Fibroblast of skin of scalp (primary cell): ENCODE measurements at regions not wholly inside any gene's neighbourhood (a gene's known extent, or its start where the extent isn't known, plus 50 kb on each side); places are given as distances from the start of the nearest gene placed in this dataset.
"Not testable (repeated sequence)": the region's sequence is repeated elsewhere in the genome, so short reads cannot be mapped to it uniquely, and the experiment has no call there.

Source experiments
- DNase-seq: peaks from one replicate; pipeline ENCODE4 v3.0.0-alpha.2; 2013

GRCh38 chr2:51263101-51263500 is 231.2 kb upstream of the NRXN1 start:
- DNase-seq: not testable (repeated sequence)

- no peak for DNase-seq
These were observed 226.4 kb upstream of the NRXN1 start for GRCh38 chr2:51258301-51258700.

GRCh38 chr2:51256736-51257135 is 224.8 kb upstream of the NRXN1 start:
- no peak for DNase-seq

GRCh38 chr2:51251356-51251755 is 219.4 kb upstream of the NRXN1 start:
- no peak for DNase-seq

GRCh38 chr2:51247252-51247805 is 215.4 kb upstream of the NRXN1 start:
- DNase-seq: no peak

- no peak for DNase-seq
These were observed 212.1 kb upstream of the NRXN1 start for GRCh38 chr2:51243892-51244535.

GRCh38 chr2:51237626-51238271 is 205.8 kb upstream of the NRXN1 start:
- no peak for DNase-seq

GRCh38 chr2:51232027-51232426 is 200.1 kb upstream of the NRXN1 start:
- DNase-seq: no peak

GRCh38 chr2:51231071-51231470 is 199.1 kb upstream of the NRXN1 start:
- DNase-seq: no peak

- DNase-seq: no peak
These were observed 193.4 kb upstream of the NRXN1 start for GRCh38 chr2:51225377-51225776.

- DNase-seq: no peak
These were observed 192.9 kb upstream of the NRXN1 start for GRCh38 chr2:51224790-51225189.

- no peak for DNase-seq
These were observed 190.2 kb upstream of the NRXN1 start for GRCh38 chr2:51222106-51222505.

GRCh38 chr2:51220606-51221005 is 188.7 kb upstream of the NRXN1 start:
- peak; percentile 9 for DNase-seq

GRCh38 chr2:51220080-51220479 is 188.1 kb upstream of the NRXN1 start:
- DNase-seq: no peak

GRCh38 chr2:51219468-51219867 is 187.5 kb upstream of the NRXN1 start:
- DNase-seq: peak; percentile 35

- no peak for DNase-seq
These were observed 186.1 kb upstream of the NRXN1 start for GRCh38 chr2:51218047-51218446.

GRCh38 chr2:51213826-51214225 is 181.9 kb upstream of the NRXN1 start:
- DNase-seq: no peak

GRCh38 chr2:51212374-51212773 is 180.4 kb upstream of the NRXN1 start:
- DNase-seq: no peak

- no peak for DNase-seq
These were observed 176.6 kb upstream of the NRXN1 start for GRCh38 chr2:51208521-51208920.

GRCh38 chr2:51201295-51201694 is 169.4 kb upstream of the NRXN1 start:
- DNase-seq: no peak

GRCh38 chr2:51194656-51195055 is 162.7 kb upstream of the NRXN1 start:
- DNase-seq: no peak

- DNase-seq: no peak
These were observed 138.3 kb upstream of the NRXN1 start for GRCh38 chr2:51170273-51170672.

- DNase-seq: peak; percentile 45
These were observed 133.8 kb upstream of the NRXN1 start for GRCh38 chr2:51165534-51166260.

GRCh38 chr2:51158251-51158650 is 126.3 kb upstream of the NRXN1 start:
- no peak for DNase-seq
